ENCODE measurements at regions not wholly inside any gene's neighbourhood (a gene's known extent, or its start where the extent isn't known, plus 50 kb on each side); places are given as distances from the start of the nearest gene placed in this dataset.

- no peaks in the 10 kb centered on the region for H3K4me1 Mint-ChIP-seq
- H3K4me3 Mint-ChIP-seq, result no peak overlapping the region
- no peaks in the 10 kb centered on the region for H3K36me3 Mint-ChIP-seq (ENCODE audit: low read depth)
- H3K27ac Mint-ChIP-seq, result no peak overlapping the region
- H3K9me3 ChIP-seq (ENCODE audit: control insufficient read depth, low read length, poor library complexity, severe bottlenecking), result no peaks in the 10 kb centered on the region
- no peak for ATAC-seq
- DNase-seq, result no peak
- peaks cover 30% of the 10 kb centered on the region for H3K27me3 Mint-ChIP-seq
Observed at GRCh38 chr13:100754459-100754858, 79.9 kb upstream of the TMTC4 start.

DNA sequence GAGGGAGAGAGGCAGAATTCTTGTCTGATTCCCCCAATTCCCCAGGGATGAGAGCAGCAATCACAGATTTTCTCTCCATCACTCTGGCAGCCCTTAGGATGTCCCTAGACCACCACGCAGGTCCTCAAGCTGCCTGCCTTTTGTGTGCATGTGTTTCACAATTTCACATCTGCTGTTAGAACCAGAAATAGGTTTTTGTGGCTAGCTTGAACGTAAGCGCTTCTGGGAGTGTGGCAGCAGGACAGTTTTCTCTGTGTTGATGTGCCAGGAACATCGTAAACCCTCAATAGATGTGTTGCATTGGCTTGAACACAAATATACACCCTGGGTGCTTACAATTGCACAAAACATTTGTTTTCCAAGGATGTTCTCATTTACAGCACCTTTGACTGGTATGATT lies 78.8 kb upstream of the TMTC4 start:
- peaks cover 35% of the 10 kb centered on the region for H3K27me3 Mint-ChIP-seq
- no peak overlapping the region for H3K4me3 Mint-ChIP-seq
- no peaks in the 10 kb centered on the region for H3K36me3 Mint-ChIP-seq (ENCODE audit: low read depth)
- DNase-seq (no peak), ATAC-seq (no peak)
- H3K4me1 Mint-ChIP-seq, result no peaks in the 10 kb centered on the region
- no peaks in the 10 kb centered on the region for H3K9me3 ChIP-seq (ENCODE audit: control insufficient read depth, low read length, poor library complexity, severe bottlenecking)
- no peak overlapping the region for H3K27ac Mint-ChIP-seq

DNA sequence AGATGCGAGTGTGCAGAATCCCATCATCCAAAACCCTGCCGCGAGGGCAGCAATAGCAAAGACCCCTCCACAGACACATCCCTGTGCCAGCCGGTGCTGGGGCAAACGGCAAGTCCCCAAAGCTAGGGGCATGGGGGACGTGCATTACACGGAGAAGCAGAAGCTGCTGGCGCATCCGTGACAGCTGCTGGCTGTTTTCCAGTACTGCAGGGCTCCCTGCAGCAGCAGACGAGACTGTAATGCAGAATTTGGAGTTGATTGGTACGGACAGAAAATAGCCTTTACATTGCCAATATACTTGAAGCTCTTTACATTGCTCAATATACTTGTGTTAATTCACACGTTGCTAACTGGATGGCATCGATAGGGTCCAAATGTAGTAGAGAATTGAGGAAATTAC lies 77.2 kb upstream of the TMTC4 start:
- Mint-ChIP-seq H3K4me1 (no peaks in the 10 kb centered on the region), H3K27me3 (peaks cover 44% of the 10 kb centered on the region), H3K27ac (no peak overlapping the region), H3K36me3 (ENCODE audit: low read depth) (no peaks in the 10 kb centered on the region), H3K4me3 (no peak overlapping the region)
- DNase-seq (no peak), ATAC-seq (no peak)
- H3K9me3 ChIP-seq (ENCODE audit: control insufficient read depth, low read length, poor library complexity, severe bottlenecking), result no peaks in the 10 kb centered on the region

- H3K4me3 Mint-ChIP-seq, result no peak overlapping the region
Observed at GRCh38 chr13:100746953-100747683, 72.5 kb upstream of the TMTC4 start.

GRCh38 chr13:100738176-100738855 lies 63.7 kb upstream of the TMTC4 start:
- ATAC-seq (no peak), DNase-seq (no peak)
- no peak overlapping the region for H3K27ac Mint-ChIP-seq
- no peaks in the 10 kb centered on the region for H3K4me1 Mint-ChIP-seq
- H3K27me3 Mint-ChIP-seq, result peaks cover 15% of the 10 kb centered on the region
- no peaks in the 10 kb centered on the region for H3K9me3 ChIP-seq (ENCODE audit: control insufficient read depth, low read length, poor library complexity, severe bottlenecking)
- H3K36me3 Mint-ChIP-seq (ENCODE audit: low read depth), result no peaks in the 10 kb centered on the region
- no peak overlapping the region for H3K4me3 Mint-ChIP-seq

More at GRCh38 chr13:100746953-100747683, 72.5 kb upstream of the TMTC4 start:
- no peak for DNase-seq
- H3K27ac Mint-ChIP-seq, result no peak overlapping the region
- peaks cover 38% of the 10 kb centered on the region for H3K27me3 Mint-ChIP-seq
- no peaks in the 10 kb centered on the region for H3K9me3 ChIP-seq (ENCODE audit: control insufficient read depth, low read length, poor library complexity, severe bottlenecking)
- no peaks in the 10 kb centered on the region for H3K36me3 Mint-ChIP-seq (ENCODE audit: low read depth)
- H3K4me1 Mint-ChIP-seq, result no peaks in the 10 kb centered on the region
- ATAC-seq, result no peak

DNA sequence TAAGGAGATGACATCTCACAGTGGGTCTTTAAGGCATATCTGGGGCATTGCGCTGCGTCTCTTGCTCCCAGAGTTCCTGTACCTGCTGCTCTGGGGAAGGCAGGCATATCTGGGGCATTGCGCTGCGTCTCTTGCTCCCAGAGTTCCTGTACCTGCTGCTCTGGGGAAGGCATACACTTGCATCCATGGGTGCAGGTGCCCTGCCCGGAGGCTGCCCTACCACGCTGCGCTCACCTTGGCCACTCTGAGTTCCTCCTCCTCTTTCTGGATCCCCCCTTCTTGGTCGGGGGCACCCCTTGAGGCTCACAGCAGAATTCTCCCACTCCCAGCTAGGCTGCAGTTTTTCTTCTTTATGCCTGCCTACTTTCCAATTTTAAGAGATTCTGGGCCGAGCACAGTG lies 60.9 kb upstream of the TMTC4 start:
- Mint-ChIP-seq H3K36me3 (ENCODE audit: low read depth) (no peaks in the 10 kb centered on the region), H3K4me3 (no peak overlapping the region), H3K4me1 (no peaks in the 10 kb centered on the region), H3K27me3 (peaks cover 22% of the 10 kb centered on the region), H3K27ac (no peak overlapping the region)
- DNase-seq (no peak), ATAC-seq (no peak)
- no peaks in the 10 kb centered on the region for H3K9me3 ChIP-seq (ENCODE audit: control insufficient read depth, low read length, poor library complexity, severe bottlenecking)

DNA sequence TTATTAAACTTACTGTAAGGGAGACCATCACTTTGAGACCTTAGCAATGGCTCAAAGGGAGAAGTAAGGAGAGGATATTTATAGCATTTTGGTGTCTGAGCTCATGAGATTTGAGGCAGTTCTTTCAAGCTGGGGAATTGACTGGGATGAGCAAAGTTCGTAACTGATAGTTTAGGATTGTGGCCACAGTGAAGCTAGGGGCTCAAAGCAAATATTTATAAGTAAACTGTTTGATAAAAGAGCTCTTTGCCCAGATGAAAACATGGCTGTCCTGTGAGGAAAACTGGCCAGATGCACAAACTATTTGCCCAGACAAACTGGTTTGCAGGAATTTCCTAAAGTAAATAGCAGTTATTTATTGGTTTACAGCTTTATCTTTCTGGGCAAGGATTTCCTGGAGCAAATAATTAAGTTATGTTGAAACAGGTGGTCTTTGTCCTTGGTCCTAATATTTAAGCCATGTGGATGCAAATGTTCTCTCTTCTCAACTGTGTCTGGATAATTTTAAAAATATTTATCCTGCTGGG lies 59.7 kb upstream of the TMTC4 start:
- H3K27me3 Mint-ChIP-seq, result peaks cover 25% of the 10 kb centered on the region

GRCh38 chr13:100733261-100733660 lies 58.7 kb upstream of the TMTC4 start:
- H3K27ac Mint-ChIP-seq, result no peak overlapping the region
- no peak for ATAC-seq
- H3K36me3 Mint-ChIP-seq (ENCODE audit: low read depth), result no peaks in the 10 kb centered on the region

More for the DNA sequence above, 59.7 kb upstream of the TMTC4 start:
- Mint-ChIP-seq H3K4me3 (no peak overlapping the region), H3K27ac (no peak overlapping the region), H3K36me3 (ENCODE audit: low read depth) (no peaks in the 10 kb centered on the region), H3K4me1 (no peaks in the 10 kb centered on the region)
- ATAC-seq, result no peak
- no peak for DNase-seq
- H3K9me3 ChIP-seq (ENCODE audit: control insufficient read depth, low read length, poor library complexity, severe bottlenecking), result no peaks in the 10 kb centered on the region

DNA sequence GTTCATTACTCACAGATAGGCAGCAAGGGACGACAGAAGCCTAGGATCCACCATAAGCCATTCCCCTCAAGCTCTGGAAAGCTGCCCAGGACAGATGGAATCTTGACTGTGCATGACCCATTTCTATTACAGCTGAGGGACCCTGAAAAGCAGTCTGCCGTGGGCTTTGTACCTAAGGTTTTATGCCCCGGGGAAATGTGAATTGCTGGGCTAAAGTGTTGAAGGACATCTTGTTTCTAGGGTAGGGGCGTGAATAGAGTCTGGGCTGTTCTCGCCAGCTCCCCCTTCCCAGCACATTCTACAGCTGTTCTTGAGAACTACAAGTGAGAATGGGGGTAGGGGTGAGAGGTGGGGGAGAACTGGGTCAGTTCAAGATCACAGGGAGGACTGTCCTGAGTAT lies 53.6 kb upstream of the TMTC4 start:
- ATAC-seq, result no peak
- DNase-seq, result no peak
- no peak overlapping the region for H3K4me3 Mint-ChIP-seq
- no peaks in the 10 kb centered on the region for H3K9me3 ChIP-seq (ENCODE audit: control insufficient read depth, low read length, poor library complexity, severe bottlenecking)
- no peak overlapping the region for H3K27ac Mint-ChIP-seq
- no peaks in the 10 kb centered on the region for H3K4me1 Mint-ChIP-seq
- H3K36me3 Mint-ChIP-seq (ENCODE audit: low read depth), result no peaks in the 10 kb centered on the region
- peaks cover 27% of the 10 kb centered on the region for H3K27me3 Mint-ChIP-seq

More at GRCh38 chr13:100733261-100733660, 58.7 kb upstream of the TMTC4 start:
- Mint-ChIP-seq H3K4me3 (no peak overlapping the region), H3K27me3 (peaks cover 25% of the 10 kb centered on the region), H3K4me1 (no peaks in the 10 kb centered on the region)
- DNase-seq, result no peak
- no peaks in the 10 kb centered on the region for H3K9me3 ChIP-seq (ENCODE audit: control insufficient read depth, low read length, poor library complexity, severe bottlenecking)

- DNase-seq (no peak), ATAC-seq (no peak)
- no peaks in the 10 kb centered on the region for H3K9me3 ChIP-seq (ENCODE audit: control insufficient read depth, low read length, poor library complexity, severe bottlenecking)
- Mint-ChIP-seq H3K27me3 (peaks cover 39% of the 10 kb centered on the region), H3K27ac (no peak overlapping the region), H3K4me1 (peaks cover 3% of the 10 kb centered on the region), H3K36me3 (ENCODE audit: low read depth) (no peaks in the 10 kb centered on the region), H3K4me3 (no peak overlapping the region)
Observed at GRCh38 chr13:100725472-100725871, 50.9 kb upstream of the TMTC4 start.

DNA sequence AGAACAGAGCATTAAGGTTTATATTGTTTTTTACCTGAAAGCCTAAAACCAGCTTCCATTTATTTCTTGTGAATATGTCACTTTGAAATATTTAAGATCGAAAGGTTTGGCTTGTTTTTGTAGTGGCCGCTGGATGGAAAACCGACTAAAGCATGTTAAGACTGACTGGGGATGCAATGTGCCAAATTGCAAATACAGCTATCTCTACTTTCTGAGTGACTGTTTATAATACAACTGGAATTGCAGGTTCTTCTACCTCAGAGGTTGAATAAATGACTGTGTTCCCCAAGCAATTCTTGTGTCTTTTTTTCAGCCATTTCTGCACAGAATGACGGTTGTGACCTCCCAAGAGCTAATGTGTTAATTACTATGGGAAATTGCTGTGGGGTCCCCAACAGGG lies 50.0 kb upstream of the TMTC4 start:
- Mint-ChIP-seq H3K4me3 (no peak overlapping the region), H3K27ac (no peak overlapping the region), H3K4me1 (peaks cover 3% of the 10 kb centered on the region), H3K36me3 (ENCODE audit: low read depth) (no peaks in the 10 kb centered on the region), H3K27me3 (peaks cover 36% of the 10 kb centered on the region)
- no peak for ATAC-seq
- no peak for DNase-seq
- peaks cover 2% of the 10 kb centered on the region for H3K9me3 ChIP-seq (ENCODE audit: control insufficient read depth, low read length, poor library complexity, severe bottlenecking)

Measured in T-helper 17 cell (primary cell).